ENCODE measurements at regions not wholly inside any gene's neighbourhood (a gene's known extent, or its start where the extent isn't known, plus 50 kb on each side); places are given as distances from the start of the nearest gene placed in this dataset.
"Not testable (repeated sequence)": the region's sequence is repeated elsewhere in the genome, so short reads cannot be mapped to it uniquely, and the experiment has no call there.

GRCh38 chr6:68186870-68187269 lies 448.2 kb upstream of the ADGRB3 start:
- Histone ChIP-seq H4K20me1 (ENCODE audit: insufficient read depth, low read length) (no peaks in the 10 kb centered on the region), H3K4me3 (ENCODE audit: low read depth in 1 of 2, low read length in 2 of 2) (no peak overlapping the region), H3K79me2 (ENCODE audit: insufficient read depth, low read length) (no peaks in the 10 kb centered on the region), H2AFZ (ENCODE audit: low read depth, low read length) (no peak overlapping the region), H3K9me3 (ENCODE audit: insufficient read depth, low read length, severe bottlenecking) (no peaks in the 10 kb centered on the region), H3K4me2 (ENCODE audit: insufficient read depth, low read length) (no peak overlapping the region), H3K27ac (ENCODE audit: low read length) (no peak overlapping the region), H3K27me3 (ENCODE audit: insufficient read depth, low read length, poor library complexity) (no peaks in the 10 kb centered on the region), H3K4me1 (ENCODE audit: insufficient read depth, low read length) (no peaks in the 10 kb centered on the region), H3K36me3 (ENCODE audit: insufficient read depth, low read length) (no peaks in the 10 kb centered on the region), H3K9ac (ENCODE audit: low read depth, low read length) (no peak overlapping the region)
- TF ChIP-seq, protein P1, sequence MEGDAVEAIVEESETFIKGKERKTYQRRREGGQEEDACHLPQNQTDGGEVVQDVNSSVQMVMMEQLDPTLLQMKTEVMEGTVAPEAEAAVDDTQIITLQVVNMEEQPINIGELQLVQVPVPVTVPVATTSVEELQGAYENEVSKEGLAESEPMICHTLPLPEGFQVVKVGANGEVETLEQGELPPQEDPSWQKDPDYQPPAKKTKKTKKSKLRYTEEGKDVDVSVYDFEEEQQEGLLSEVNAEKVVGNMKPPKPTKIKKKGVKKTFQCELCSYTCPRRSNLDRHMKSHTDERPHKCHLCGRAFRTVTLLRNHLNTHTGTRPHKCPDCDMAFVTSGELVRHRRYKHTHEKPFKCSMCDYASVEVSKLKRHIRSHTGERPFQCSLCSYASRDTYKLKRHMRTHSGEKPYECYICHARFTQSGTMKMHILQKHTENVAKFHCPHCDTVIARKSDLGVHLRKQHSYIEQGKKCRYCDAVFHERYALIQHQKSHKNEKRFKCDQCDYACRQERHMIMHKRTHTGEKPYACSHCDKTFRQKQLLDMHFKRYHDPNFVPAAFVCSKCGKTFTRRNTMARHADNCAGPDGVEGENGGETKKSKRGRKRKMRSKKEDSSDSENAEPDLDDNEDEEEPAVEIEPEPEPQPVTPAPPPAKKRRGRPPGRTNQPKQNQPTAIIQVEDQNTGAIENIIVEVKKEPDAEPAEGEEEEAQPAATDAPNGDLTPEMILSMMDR (IDR thresholded peaks at IDR 0.05; ENCODE audit: borderline replicate concordance, extremely low read depth, low read length, poor library complexity, severe bottlenecking) = no peak
- TF ChIP-seq EZH2 (IDR thresholded peaks at IDR 0.05; ENCODE audit: borderline replicate concordance, low read depth, low read length, severe bottlenecking) = no peak
- no peak for DNase-seq
- no peak for ATAC-seq (ENCODE audit: insufficient read depth, low read depth)

DNA sequence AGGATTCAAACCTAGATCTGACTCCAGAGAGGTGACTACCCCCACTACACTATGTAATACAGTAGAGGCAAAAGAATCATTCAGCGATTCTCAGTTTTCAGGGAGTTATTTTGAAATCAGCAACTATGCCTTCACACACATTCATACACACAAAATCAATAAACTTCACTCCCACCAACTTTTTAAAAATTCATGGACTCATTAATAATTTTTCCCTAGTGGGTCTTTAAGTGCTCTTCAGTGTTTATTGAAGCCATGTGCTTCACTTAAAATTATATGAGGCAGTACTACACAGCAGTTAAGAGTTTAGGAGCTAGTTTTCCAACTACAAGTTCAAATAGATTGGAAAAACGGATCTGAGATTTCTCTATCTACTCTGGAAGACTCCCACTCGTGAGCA lies 452.7 kb upstream of the ADGRB3 start:
- Histone ChIP-seq H3K36me3 (ENCODE audit: insufficient read depth, low read length) (no peaks in the 10 kb centered on the region), H3K79me2 (ENCODE audit: insufficient read depth, low read length) (no peaks in the 10 kb centered on the region), H3K4me3 (ENCODE audit: low read depth in 1 of 2, low read length in 2 of 2) (no peak overlapping the region), H3K27me3 (ENCODE audit: insufficient read depth, low read length, poor library complexity) (no peaks in the 10 kb centered on the region), H2AFZ (ENCODE audit: low read depth, low read length) (no peak overlapping the region), H3K4me1 (ENCODE audit: insufficient read depth, low read length) (no peaks in the 10 kb centered on the region), H3K9ac (ENCODE audit: low read depth, low read length) (no peak overlapping the region), H3K9me3 (ENCODE audit: insufficient read depth, low read length, severe bottlenecking) (no peaks in the 10 kb centered on the region), H3K4me2 (ENCODE audit: insufficient read depth, low read length) (no peak overlapping the region), H4K20me1 (ENCODE audit: insufficient read depth, low read length) (no peaks in the 10 kb centered on the region), H3K27ac (ENCODE audit: low read length) (no peak overlapping the region)
- ATAC-seq (ENCODE audit: insufficient read depth, low read depth) = no peak
- no peak for DNase-seq
- TF ChIP-seq, protein P1 (IDR thresholded peaks at IDR 0.05; ENCODE audit: borderline replicate concordance, extremely low read depth, low read length, poor library complexity, severe bottlenecking) = no peak
- TF ChIP-seq EZH2 (IDR thresholded peaks at IDR 0.05; ENCODE audit: borderline replicate concordance, low read depth, low read length, severe bottlenecking) = no peak

DNA sequence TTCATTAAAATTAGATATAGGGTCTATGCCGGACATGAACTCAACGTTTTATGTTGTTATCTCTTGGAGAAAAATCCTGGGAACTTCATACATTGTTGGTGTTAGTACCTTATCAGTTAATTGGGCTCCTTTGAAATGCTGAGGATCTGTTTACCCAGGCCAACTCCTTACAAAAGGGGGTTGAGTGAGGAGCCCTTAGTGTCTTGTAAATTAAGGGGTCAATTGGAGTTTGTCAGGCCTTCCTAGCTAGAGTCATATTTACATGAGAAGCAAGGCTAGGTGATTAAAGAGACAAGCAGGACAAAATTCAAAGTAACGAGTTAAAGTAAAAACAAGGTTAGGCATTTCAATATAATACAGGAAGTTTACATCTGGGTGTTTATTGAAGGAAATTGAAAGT lies 454.1 kb upstream of the ADGRB3 start:
- H4K20me1 ChIP-seq (ENCODE audit: insufficient read depth, low read length); H3K9ac ChIP-seq (ENCODE audit: low read depth, low read length); H3K36me3 ChIP-seq (ENCODE audit: insufficient read depth, low read length); H3K79me2 ChIP-seq (ENCODE audit: insufficient read depth, low read length); H3K4me1 ChIP-seq (ENCODE audit: insufficient read depth, low read length); H3K4me3 ChIP-seq (ENCODE audit: low read depth in 1 of 2, low read length in 2 of 2); H3K27ac ChIP-seq (ENCODE audit: low read length); H2AFZ ChIP-seq (ENCODE audit: low read depth, low read length); ATAC-seq (ENCODE audit: insufficient read depth, low read depth); DNase-seq; H3K4me2 ChIP-seq (ENCODE audit: insufficient read depth, low read length); H3K9me3 ChIP-seq (ENCODE audit: insufficient read depth, low read length, severe bottlenecking); H3K27me3 ChIP-seq (ENCODE audit: insufficient read depth, low read length, poor library complexity): not testable (repeated sequence)

GRCh38 chr6:68173616-68174015 lies 461.5 kb upstream of the ADGRB3 start:
- Histone ChIP-seq H3K9ac (ENCODE audit: low read depth, low read length) (no peak overlapping the region), H2AFZ (ENCODE audit: low read depth, low read length) (no peak overlapping the region), H3K9me3 (ENCODE audit: insufficient read depth, low read length, severe bottlenecking) (no peaks in the 10 kb centered on the region), H4K20me1 (ENCODE audit: insufficient read depth, low read length) (no peaks in the 10 kb centered on the region), H3K4me3 (ENCODE audit: low read depth in 1 of 2, low read length in 2 of 2) (no peak overlapping the region), H3K36me3 (ENCODE audit: insufficient read depth, low read length) (no peaks in the 10 kb centered on the region), H3K27me3 (ENCODE audit: insufficient read depth, low read length, poor library complexity) (no peaks in the 10 kb centered on the region), H3K27ac (ENCODE audit: low read length) (no peak overlapping the region), H3K4me2 (ENCODE audit: insufficient read depth, low read length) (no peak overlapping the region), H3K79me2 (ENCODE audit: insufficient read depth, low read length) (no peaks in the 10 kb centered on the region), H3K4me1 (ENCODE audit: insufficient read depth, low read length) (no peaks in the 10 kb centered on the region)
- no peak for TF ChIP-seq EZH2 (IDR thresholded peaks at IDR 0.05; ENCODE audit: borderline replicate concordance, low read depth, low read length, severe bottlenecking)
- TF ChIP-seq, protein P1 (IDR thresholded peaks at IDR 0.05; ENCODE audit: borderline replicate concordance, extremely low read depth, low read length, poor library complexity, severe bottlenecking) = no peak
- ATAC-seq (ENCODE audit: insufficient read depth, low read depth) (no peak), DNase-seq (no peak)
